GM10266 (cell line): ENCODE measurements at regions not wholly inside any gene's neighbourhood (a gene's known extent, or its start where the extent isn't known, plus 50 kb on each side); places are given as distances from the start of the nearest gene placed in this dataset.
"Not testable (repeated sequence)": the region's sequence is repeated elsewhere in the genome, so short reads cannot be mapped to it uniquely, and the experiment has no call there.

Experiments used
- DNase-seq: peaks from one replicate; pipeline ENCODE4 v3.0.0; 2012; ENCODE audit errors: extremely low spot score
- TF ChIP-seq, protein P1 (sequence below): IDR thresholded peaks from 2 replicates; pipeline ENCODE4 v1.5.1; 2012; ENCODE audit warnings: mild to moderate bottlenecking, low read depth; ENCODE audit not compliant: control insufficient read depth, insufficient read depth; ENCODE audit errors: missing control alignments

DNA sequence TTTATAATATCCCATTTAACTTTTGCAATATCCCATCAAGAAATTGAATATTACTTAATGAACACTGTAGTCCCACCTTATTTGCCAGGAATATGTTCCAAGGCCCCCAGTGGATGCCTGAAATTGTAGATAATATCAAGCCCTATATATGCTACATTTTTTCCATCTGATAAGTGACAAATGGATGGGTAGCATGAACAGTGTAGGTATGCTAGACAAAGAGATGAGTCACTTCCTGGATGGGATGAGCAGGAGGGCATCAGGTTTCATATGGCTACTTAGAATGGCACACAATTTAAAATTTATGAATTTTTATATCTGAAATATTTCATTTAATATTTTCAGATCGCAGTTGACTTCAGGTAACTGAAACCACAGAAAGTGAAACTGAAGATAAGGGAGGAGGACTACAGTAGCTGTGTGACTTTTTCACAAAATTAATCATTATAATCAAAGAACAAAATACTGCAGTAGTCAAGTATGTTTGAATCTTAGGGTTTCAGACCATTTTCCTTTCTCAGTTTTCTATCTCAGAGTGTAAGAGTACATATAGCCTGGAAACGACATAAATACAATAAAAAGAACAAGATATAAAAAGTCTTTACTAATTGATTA, 636.4 kb upstream of the ARRDC3 start:
- TF ChIP-seq, protein P1, sequence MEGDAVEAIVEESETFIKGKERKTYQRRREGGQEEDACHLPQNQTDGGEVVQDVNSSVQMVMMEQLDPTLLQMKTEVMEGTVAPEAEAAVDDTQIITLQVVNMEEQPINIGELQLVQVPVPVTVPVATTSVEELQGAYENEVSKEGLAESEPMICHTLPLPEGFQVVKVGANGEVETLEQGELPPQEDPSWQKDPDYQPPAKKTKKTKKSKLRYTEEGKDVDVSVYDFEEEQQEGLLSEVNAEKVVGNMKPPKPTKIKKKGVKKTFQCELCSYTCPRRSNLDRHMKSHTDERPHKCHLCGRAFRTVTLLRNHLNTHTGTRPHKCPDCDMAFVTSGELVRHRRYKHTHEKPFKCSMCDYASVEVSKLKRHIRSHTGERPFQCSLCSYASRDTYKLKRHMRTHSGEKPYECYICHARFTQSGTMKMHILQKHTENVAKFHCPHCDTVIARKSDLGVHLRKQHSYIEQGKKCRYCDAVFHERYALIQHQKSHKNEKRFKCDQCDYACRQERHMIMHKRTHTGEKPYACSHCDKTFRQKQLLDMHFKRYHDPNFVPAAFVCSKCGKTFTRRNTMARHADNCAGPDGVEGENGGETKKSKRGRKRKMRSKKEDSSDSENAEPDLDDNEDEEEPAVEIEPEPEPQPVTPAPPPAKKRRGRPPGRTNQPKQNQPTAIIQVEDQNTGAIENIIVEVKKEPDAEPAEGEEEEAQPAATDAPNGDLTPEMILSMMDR, result no peak
- no peak for DNase-seq

DNA sequence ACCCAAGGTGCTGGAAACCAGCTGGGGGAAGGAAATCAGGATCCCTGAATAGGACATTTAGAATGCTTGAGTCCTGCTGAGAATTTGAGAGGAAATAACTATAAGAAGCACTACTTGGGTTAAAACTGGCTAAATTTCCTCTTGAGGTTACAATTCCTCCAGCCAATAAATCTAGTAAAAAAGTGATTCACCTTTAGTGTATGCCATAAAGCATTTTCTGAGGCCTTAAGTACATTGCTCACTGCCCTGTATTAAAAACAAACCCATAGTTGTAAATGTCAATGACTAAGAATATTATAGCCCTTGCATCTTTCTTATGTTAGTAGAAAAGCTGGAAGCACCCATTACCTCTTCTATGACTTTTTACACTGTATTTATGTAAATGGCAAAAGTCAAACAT, 634.7 kb upstream of the ARRDC3 start:
- TF ChIP-seq, protein P1, result no peak
- no peak for DNase-seq

DNA sequence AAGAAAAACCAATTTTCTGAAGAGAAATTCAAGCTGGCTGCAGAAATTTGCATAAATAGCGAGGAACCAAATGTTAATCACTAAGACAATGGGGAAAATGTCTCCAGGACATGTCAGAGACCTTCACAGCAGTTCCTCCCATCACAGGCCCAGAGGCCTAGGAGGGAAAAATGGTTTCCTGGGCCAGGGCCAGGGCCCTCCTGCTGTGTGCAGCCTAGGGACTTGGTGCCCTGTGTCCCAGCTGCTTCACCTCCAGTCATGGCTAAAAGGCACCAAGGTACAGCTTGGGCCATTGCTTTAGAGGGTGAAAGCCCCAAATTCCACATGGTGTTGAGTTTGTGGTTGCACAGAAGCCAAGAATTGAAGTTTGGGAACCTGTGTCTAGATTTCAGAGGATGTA, 628.7 kb upstream of the ARRDC3 start:
- not testable (repeated sequence) for DNase-seq

DNA sequence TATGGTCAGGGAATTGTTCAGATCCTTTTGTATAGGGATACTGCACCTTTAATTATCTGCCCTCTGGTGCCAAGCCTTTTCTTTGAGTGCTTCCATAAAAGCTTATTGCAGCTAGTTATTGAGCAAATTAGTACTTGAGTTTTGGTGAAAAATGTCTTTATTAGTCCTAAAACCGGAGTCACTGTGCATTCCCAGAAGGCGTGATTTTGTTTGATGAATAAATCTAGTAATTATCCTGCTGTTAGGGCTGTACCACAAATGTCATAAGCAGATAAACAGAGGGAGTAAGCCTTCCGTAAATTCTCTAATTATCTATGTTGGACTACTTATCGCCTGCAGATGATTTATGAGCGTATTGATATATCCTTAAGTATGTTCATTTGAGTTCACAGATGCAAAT, 620.7 kb upstream of the ARRDC3 start:
- no peak for DNase-seq
- TF ChIP-seq, protein P1, result no peak

DNA sequence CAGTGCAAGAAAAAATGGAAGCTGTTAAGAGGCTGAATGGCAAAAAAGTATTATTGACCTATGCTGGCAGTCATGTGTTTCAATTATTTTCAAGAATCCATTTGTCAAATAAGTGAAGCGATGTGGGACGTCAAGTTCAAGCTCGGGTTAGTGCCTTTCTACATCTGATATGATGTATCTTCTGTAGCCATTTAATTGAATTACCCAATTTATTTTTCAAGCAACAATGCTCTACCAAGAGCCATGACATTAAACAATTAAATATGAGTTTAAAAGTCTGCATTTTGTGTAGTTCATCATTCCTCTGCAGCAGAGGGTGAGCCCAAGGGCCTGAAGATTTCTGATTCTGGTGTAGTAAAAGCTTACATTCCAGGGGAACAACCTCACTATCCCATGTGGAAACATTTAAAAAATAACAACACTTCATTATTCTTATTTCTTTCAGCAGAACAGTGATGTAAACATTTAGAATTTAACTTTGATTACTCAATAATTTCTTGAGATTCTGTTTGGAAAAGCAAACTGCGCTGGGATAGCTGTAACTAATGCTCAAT, 619.7 kb upstream of the ARRDC3 start:
- DNase-seq, result no peak
- TF ChIP-seq, protein P1, result no peak

DNA sequence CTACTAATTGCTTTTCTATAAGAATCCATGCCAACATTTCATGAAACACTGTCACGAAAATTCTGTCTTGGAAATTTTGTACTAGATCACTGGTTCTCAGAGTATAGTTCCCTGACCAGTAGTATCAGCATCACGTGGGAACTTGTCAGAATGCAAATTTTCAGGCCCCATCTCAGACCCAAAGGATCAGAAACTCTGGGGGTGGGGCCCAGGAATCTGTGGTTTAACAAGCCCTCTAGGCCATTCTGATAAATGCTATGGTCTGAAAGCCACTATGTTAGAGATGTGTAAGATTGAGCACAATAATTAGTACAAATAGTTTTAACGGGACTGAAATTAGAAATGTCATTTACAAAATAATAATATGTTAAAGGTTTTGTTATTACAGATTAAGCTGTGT, 615.7 kb upstream of the ARRDC3 start:
- TF ChIP-seq, protein P1, result no peak
- no peak for DNase-seq

DNA sequence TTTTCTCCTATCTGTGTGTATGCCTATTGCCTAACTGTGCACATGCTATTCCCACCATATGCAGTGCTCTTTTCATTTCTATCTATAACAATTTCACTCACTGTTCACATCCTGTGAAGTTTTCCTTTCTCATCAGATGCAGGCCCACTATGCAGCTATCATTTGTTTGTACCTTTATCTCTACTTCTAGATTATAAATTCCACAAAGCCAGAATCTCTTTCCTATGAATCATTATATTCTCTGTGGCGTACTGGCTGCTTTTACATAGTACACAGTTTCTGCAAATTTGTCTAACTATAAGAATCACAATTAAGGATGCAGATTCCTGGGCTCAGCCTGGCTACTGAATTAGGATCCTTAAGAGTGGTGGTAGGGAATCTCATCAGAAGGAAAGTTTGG, 600.8 kb upstream of the ARRDC3 start:
- no peak for DNase-seq
- TF ChIP-seq, protein P1, result no peak
